GM12878 (cell line): ENCODE measurements at regions not wholly inside any gene's neighbourhood (a gene's known extent, or its start where the extent isn't known, plus 50 kb on each side); places are given as distances from the start of the nearest gene placed in this dataset.
A peak's percentile ranks its signal among the peaks of the same experiment; 100 is the strongest.

Source experiments
- ATAC-seq: fragments of 200-7000 bp; cut with Tn5 transposase; 3 replicates; pipeline ENCODE4 v1.9.1; 2020; ENCODE audit warnings: mild to moderate bottlenecking, moderate library complexity
- BruUV-seq: library from RNA; stranded (reverse); fragments of 400-500 nt; replicated peaks from 2 replicates; lab custom pipeline; 2021; lab: Mats Ljungman, UMichigan
- CTCF ChIA-PET: fragments of 300-600 bp; sonication (Branson Sonifier 250); formaldehyde crosslinking; extraction: SDS; loops from one replicate; lab custom pipeline; 2021; ENCODE audit warnings: inconsistent platforms; lab: Yijun Ruan, JAX
- POLR2A ChIA-PET: fragments of 350-600 bp; formaldehyde crosslinking; extraction: SDS; loops from one replicate; lab custom pipeline; 2021; ENCODE audit warnings: inconsistent platforms; lab: Charles Lee
- RAD21 ChIA-PET: fragments of 300-600 bp; sonication (Branson Sonifier 250); formaldehyde crosslinking; loops from one replicate; lab custom pipeline; 2023; ENCODE audit warnings: antibody characterized with exemption; ENCODE audit not compliant: unreplicated experiment; lab: Charles Lee
- SMC1A ChIA-PET: fragments of 300-600 bp; sonication (Branson Sonifier 250); formaldehyde crosslinking; loops from one replicate; lab custom pipeline; 2023; ENCODE audit not compliant: unreplicated experiment, uncharacterized antibody; lab: Charles Lee
- DNase-seq: peaks from one replicate; pipeline ENCODE4 v3.0.0-alpha.2; 2011; ENCODE audit warnings: low read depth, low spot score
- FAIRE-seq: peaks from 3 replicates; lab custom pipeline; 2011; peaks lifted over from hg19 to GRCh38; lab: Jason Lieb, UNC
- H2AFZ ChIP-seq: 2 replicates; pipeline ENCODE4 v1.6.0; 2011; ENCODE audit warnings: low read depth, low read length, control low read depth; ENCODE audit not compliant: control insufficient read depth
- H3K27ac ChIP-seq: 2 replicates; pipeline ENCODE4 v1.5.1; 2011; ENCODE audit warnings: control low read depth; ENCODE audit not compliant: control insufficient read depth, insufficient read depth
- H3K27me3 ChIP-seq, 2 experiments: replicated peaks in 1 of 2; 2 replicates each; pipeline versions ENCODE4 v1.6.0 to v1.6.1; 2011; ENCODE audit warnings: low read length in 1 of 2; ENCODE audit not compliant: control insufficient read depth in 2 of 2, insufficient read depth in 2 of 2
- H3K36me3 ChIP-seq, 2 experiments: 2 replicates each; pipeline ENCODE4 v1.5.1; 2011; ENCODE audit warnings: low read length in 1 of 2; ENCODE audit not compliant: control insufficient read depth in 2 of 2, insufficient read depth in 2 of 2
- H3K4me1 ChIP-seq: 2 replicates; pipeline ENCODE4 v1.6.1; 2011; ENCODE audit warnings: mild to moderate bottlenecking, low read length, moderate library complexity, mixed read lengths; ENCODE audit not compliant: control insufficient read depth, insufficient read depth
- H3K4me2 ChIP-seq: 2 replicates; pipeline ENCODE4 v1.6.0; 2011; ENCODE audit warnings: control low read depth; ENCODE audit not compliant: control insufficient read depth, insufficient read depth
- H3K4me3 ChIP-seq: fragments of 200-600 bp; sonication (generic); 2 replicates; pipeline ENCODE4 v1.5.1; 2016
- H3K79me2 ChIP-seq: 2 replicates; pipeline ENCODE4 v1.6.0; 2011; ENCODE audit warnings: low read length; ENCODE audit not compliant: control insufficient read depth, insufficient read depth
- H3K9ac ChIP-seq: 2 replicates; pipeline ENCODE4 v1.8.0; 2011; ENCODE audit warnings: low read length, control low read depth, mixed read lengths; ENCODE audit not compliant: control insufficient read depth, insufficient read depth
- H3K9me3 ChIP-seq: replicated peaks from 3 replicates; pipeline ENCODE4 v1.5.1; 2011; ENCODE audit warnings: mild to moderate bottlenecking, low read length; ENCODE audit not compliant: control insufficient read depth, insufficient read depth
- H4K20me1 ChIP-seq: 2 replicates; pipeline ENCODE4 v1.6.0; 2011; ENCODE audit not compliant: control insufficient read depth, insufficient read depth
- BHLHE40 ChIP-seq, 2 experiments: fragments of 450-650 bp in 1 of 2; IDR thresholded peaks; 2 replicates each; pipeline ENCODE4 v1.6.1; 2011 to 2017; ENCODE audit warnings: low read depth in 2 of 2, borderline replicate concordance in 1 of 2, improper control_type of control experiment in 1 of 2, low read length in 1 of 2, mild to moderate bottlenecking in 1 of 2
- CREM ChIP-seq: IDR thresholded peaks from 2 replicates; pipeline ENCODE4 v1.6.1; 2014; ENCODE audit warnings: antibody characterized with exemption, low read depth
- EZH2 ChIP-seq: IDR thresholded peaks from 2 replicates; pipeline ENCODE4 v1.6.1; 2012; ENCODE audit warnings: low read depth, mild to moderate bottlenecking, control low read depth, inconsistent platforms, low read length, borderline replicate concordance; ENCODE audit not compliant: control insufficient read depth
- HDAC2 ChIP-seq: fragments of 200-600 bp; sonication (generic); IDR thresholded peaks from 2 replicates; pipeline ENCODE4 v1.6.1; 2017
- IKZF2 ChIP-seq, 2 experiments: fragments of 450-650 bp; IDR thresholded peaks; 2 replicates each; pipeline ENCODE4 v1.6.1; 2017; ENCODE audit warnings: mild to moderate bottlenecking in 2 of 2, moderate library complexity in 2 of 2
- KLF5 ChIP-seq: fragments of 450-650 bp; IDR thresholded peaks from 2 replicates; pipeline ENCODE4 v1.6.1; 2014; ENCODE audit warnings: mild to moderate bottlenecking; ENCODE audit not compliant: partially characterized antibody
- MEF2A ChIP-seq: IDR thresholded peaks from 2 replicates; pipeline ENCODE4 v1.6.1; 2011; ENCODE audit warnings: low read depth, mild to moderate bottlenecking, low read length, moderate library complexity; ENCODE audit not compliant: insufficient read depth
- MEF2B ChIP-seq: fragments of 450-650 bp; IDR thresholded peaks from 2 replicates; pipeline ENCODE4 v1.6.1; 2018; ENCODE audit warnings: mild to moderate bottlenecking, moderate library complexity; ENCODE audit not compliant: partially characterized antibody, poor library complexity, severe bottlenecking
- NFIC ChIP-seq: IDR thresholded peaks from 2 replicates; pipeline ENCODE4 v1.6.1; 2012; ENCODE audit warnings: low read depth, mild to moderate bottlenecking, inconsistent platforms, low read length, moderate library complexity
- RELA ChIP-seq: fragments of 450-650 bp; IDR thresholded peaks from 2 replicates; pipeline ENCODE4 v1.8.0; 2014; ENCODE audit warnings: borderline replicate concordance; ENCODE audit not compliant: partially characterized antibody
- RUNX3 ChIP-seq: IDR thresholded peaks from 2 replicates; pipeline ENCODE4 v1.6.1; 2012; ENCODE audit warnings: low read length, inconsistent platforms
- TAF1 ChIP-seq: IDR thresholded peaks from 2 replicates; pipeline ENCODE4 v1.6.1; 2011; ENCODE audit warnings: mild to moderate bottlenecking, low read depth, low read length, borderline replicate concordance
- TBL1XR1 ChIP-seq: IDR thresholded peaks from 2 replicates; pipeline ENCODE4 v1.6.1; 2012; ENCODE audit warnings: low read depth, low read length, improper control_type of control experiment
- ZNF24 ChIP-seq: fragments of 450-650 bp; IDR thresholded peaks from 2 replicates; pipeline ENCODE4 v1.6.1; 2017; ENCODE audit warnings: antibody characterized with exemption, mild to moderate bottlenecking
- ZNF384 ChIP-seq: IDR thresholded peaks from 2 replicates; pipeline ENCODE4 v1.6.1; 2012; ENCODE audit warnings: low read depth, mild to moderate bottlenecking, low read length, improper control_type of control experiment, borderline replicate concordance
- WGBS: methylation state at CpG from one replicate; pipeline ENCODE4 v1.1.6; 2016; ENCODE audit warnings: low lambda C conversion rate; ENCODE audit not compliant: insufficient replicate concordance, insufficient coverage; ENCODE audit errors: missing lambda C conversion rate; 5-methylcytosine and 5-hydroxymethylcytosine counted together
- in situ Hi-C: fragments of 300-500 bp; cut with MboI; formaldehyde crosslinking; loops from 9 replicates; pipeline ENCODE4 v1.14.3; 2018; ENCODE audit warnings: mixed read lengths
- intact Hi-C: fragments of 100-400 bp; cut with micrococcal nuclease; formaldehyde crosslinking; loops from one replicate; pipeline ENCODE4 v1.14.2; 2022; ENCODE audit not compliant: unreplicated experiment
- TF ChIP-seq, protein P1 (sequence below): fragments of 450-650 bp; IDR thresholded peaks from 2 replicates; pipeline ENCODE4 v1.6.1; 2017; ENCODE audit warnings: mild to moderate bottlenecking, low read depth, inconsistent platforms; ENCODE audit not compliant: poor library complexity, severe bottlenecking
- TF ChIP-seq, protein P2 (sequence below): fragments of 450-650 bp; IDR thresholded peaks from 2 replicates; pipeline ENCODE4 v1.6.1; 2017; ENCODE audit warnings: mild to moderate bottlenecking, moderate library complexity

DNA sequence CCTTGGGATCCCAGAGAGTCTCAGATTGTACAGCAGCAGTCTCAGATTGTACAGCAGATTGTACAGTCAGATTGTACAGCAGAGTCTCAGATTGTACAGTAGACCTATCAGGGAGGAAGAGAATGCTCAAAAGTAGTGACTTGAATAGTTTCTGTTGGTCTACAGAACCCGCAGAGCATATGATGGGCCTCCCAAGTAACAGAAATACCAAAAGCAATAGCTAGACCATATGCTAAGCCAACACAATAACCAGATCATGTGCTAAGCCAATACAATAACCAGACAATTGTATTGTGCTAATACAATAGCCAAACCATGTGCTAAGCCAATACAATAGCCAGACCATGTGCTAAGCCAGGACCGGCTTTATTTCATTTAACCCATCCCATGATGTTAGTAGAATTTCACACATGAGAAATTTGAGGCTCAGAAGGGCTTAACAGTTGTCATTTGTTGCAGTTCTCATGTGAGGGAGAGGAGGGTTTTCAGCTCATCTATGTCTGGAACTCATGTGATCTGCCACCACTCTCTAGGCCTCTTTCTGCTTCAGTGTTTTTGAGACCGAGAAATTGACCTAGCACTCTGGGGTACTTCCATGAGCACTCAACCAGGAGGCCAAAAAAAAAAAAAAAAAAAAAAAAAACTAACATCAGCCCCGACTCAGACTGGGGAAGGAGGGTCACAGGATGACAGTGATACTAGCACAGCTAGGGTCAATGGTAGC lies 144.0 kb downstream of the SOX9 start:
- peak; percentile 87 for FAIRE-seq
- peak; percentile 11 for DNase-seq
- Histone ChIP-seq H3K79me2 (no peaks in the 10 kb centered on the region), H3K9ac (no peak overlapping the region), H3K4me3 (no peak overlapping the region), H2AFZ (no peak overlapping the region), H3K4me1 (no peaks in the 10 kb centered on the region; the same call in 1 of the 2 replicates), H3K36me3 (no peaks in the 10 kb centered on the region), H3K9me3 (no peaks in the 10 kb centered on the region; the same call in 1 of the 3 replicates), H4K20me1 (no peaks in the 10 kb centered on the region), H3K27me3 (no peaks in the 10 kb centered on the region), H3K27ac (no peak overlapping the region), H3K4me2 (no peak overlapping the region)
- in situ Hi-C loops (no loop called here), intact Hi-C loops (no loop called here)
- ChIA-PET POLR2A (interaction anchor here (0.7 kb wide), 1 partner anchor 692 kb away, joined by 7 read pairs; no protein-coding TSS in a partner anchor), CTCF (no interaction called here), RAD21 (no interaction called here), SMC1A (interaction anchor here (0.7 to 2.7 kb wide), 3 partner anchors 32 to 50 kb away, joined by 4 to 6 read pairs (median 4); no protein-coding TSS in a partner anchor)
- TF ChIP-seq HDAC2 (no peak), RELA (no peak), CREM (no peak), TBL1XR1 (0 out of 2 replicates have a peak, but pooled peaks have one; percentile 20), RUNX3 (peak; percentile 68), ZNF384 (peak; percentile 65; the same call in 1 of the 2 replicates), BHLHE40 (IDR thresholded peaks at IDR 0.05; ENCODE audit: borderline replicate concordance in 1 of 2, low read depth in 2 of 2, low read length in 1 of 2) (peak; percentile 61 to 69; a peak in 2 of 4 replicates), MEF2B (peak; percentile 40), ZNF24 (peak; percentile 81; the same call in 1 of the 2 replicates), MEF2A (no peak), EZH2 (no peak), KLF5 (no peak), NFIC (peak; percentile 39; the same call in 1 of the 2 replicates), IKZF2 (IDR thresholded peaks at IDR 0.05) (peak in 1 of 2 experiments; percentile 12; a peak in 1 of 4 replicates), TAF1 (no peak)
- TF ChIP-seq, protein P1, sequence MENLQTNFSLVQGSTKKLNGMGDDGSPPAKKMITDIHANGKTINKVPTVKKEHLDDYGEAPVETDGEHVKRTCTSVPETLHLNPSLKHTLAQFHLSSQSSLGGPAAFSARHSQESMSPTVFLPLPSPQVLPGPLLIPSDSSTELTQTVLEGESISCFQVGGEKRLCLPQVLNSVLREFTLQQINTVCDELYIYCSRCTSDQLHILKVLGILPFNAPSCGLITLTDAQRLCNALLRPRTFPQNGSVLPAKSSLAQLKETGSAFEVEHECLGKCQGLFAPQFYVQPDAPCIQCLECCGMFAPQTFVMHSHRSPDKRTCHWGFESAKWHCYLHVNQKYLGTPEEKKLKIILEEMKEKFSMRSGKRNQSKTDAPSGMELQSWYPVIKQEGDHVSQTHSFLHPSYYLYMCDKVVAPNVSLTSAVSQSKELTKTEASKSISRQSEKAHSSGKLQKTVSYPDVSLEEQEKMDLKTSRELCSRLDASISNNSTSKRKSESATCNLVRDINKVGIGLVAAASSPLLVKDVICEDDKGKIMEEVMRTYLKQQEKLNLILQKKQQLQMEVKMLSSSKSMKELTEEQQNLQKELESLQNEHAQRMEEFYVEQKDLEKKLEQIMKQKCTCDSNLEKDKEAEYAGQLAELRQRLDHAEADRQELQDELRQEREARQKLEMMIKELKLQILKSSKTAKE: peak; percentile 22
- TF ChIP-seq, protein P2, sequence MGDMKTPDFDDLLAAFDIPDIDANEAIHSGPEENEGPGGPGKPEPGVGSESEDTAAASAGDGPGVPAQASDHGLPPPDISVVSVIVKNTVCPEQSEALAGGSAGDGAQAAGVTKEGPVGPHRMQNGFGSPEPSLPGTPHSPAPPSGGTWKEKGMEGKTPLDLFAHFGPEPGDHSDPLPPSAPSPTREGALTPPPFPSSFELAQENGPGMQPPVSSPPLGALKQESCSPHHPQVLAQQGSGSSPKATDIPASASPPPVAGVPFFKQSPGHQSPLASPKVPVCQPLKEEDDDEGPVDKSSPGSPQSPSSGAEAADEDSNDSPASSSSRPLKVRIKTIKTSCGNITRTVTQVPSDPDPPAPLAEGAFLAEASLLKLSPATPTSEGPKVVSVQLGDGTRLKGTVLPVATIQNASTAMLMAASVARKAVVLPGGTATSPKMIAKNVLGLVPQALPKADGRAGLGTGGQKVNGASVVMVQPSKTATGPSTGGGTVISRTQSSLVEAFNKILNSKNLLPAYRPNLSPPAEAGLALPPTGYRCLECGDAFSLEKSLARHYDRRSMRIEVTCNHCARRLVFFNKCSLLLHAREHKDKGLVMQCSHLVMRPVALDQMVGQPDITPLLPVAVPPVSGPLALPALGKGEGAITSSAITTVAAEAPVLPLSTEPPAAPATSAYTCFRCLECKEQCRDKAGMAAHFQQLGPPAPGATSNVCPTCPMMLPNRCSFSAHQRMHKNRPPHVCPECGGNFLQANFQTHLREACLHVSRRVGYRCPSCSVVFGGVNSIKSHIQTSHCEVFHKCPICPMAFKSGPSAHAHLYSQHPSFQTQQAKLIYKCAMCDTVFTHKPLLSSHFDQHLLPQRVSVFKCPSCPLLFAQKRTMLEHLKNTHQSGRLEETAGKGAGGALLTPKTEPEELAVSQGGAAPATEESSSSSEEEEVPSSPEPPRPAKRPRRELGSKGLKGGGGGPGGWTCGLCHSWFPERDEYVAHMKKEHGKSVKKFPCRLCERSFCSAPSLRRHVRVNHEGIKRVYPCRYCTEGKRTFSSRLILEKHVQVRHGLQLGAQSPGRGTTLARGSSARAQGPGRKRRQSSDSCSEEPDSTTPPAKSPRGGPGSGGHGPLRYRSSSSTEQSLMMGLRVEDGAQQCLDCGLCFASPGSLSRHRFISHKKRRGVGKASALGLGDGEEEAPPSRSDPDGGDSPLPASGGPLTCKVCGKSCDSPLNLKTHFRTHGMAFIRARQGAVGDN: peak; percentile 81
- BruUV-seq: no TSS peak
- peak; percentile 78 for ATAC-seq
- 19% methylated on average over 4 of the region's 4 CpGs for WGBS
